HCT116 (cell line): ENCODE measurements at regions not wholly inside any gene's neighbourhood (a gene's known extent, or its start where the extent isn't known, plus 50 kb on each side); places are given as distances from the start of the nearest gene placed in this dataset.

ENCODE experiments used
- EGR1 ChIP-seq: IDR thresholded peaks from 2 replicates; pipeline ENCODE4 v1.6.1; 2012; ENCODE audit warnings: low read depth
- POLR2A ChIP-seq: IDR thresholded peaks from 2 replicates; pipeline ENCODE4 v1.7.0; 2011; ENCODE audit warnings: borderline replicate concordance; ENCODE audit not compliant: insufficient read depth, insufficient read length; ENCODE audit errors: extremely low read depth
- TF ChIP-seq, protein P1 (sequence below), 3 experiments: fragments of 200-600 bp in 1 of 3; sonication (generic) in 1 of 3; IDR thresholded peaks in 2 of 3; conservative IDR thresholded peaks in 1 of 3; 2 replicates each; pipeline ENCODE4 v1.5.1; 2012 to 2017; ENCODE audit warnings: low read depth in 2 of 3, low read length in 2 of 3, antibody characterized with exemption in 1 of 3, borderline replicate concordance in 1 of 3, control low read depth in 1 of 3, mild to moderate bottlenecking in 1 of 3, mixed read lengths in 1 of 3, mixed run types in 1 of 3, moderate library complexity in 1 of 3; ENCODE audit not compliant: insufficient read depth in 1 of 3
- TF ChIP-seq, protein P2 (sequence below): IDR thresholded peaks from 2 replicates; pipeline ENCODE4 v1.6.1; 2012
- TF ChIP-seq, protein P3 (sequence below): IDR thresholded peaks from 2 replicates; pipeline ENCODE4 v1.6.1; 2012; ENCODE audit warnings: low read depth

- TF ChIP-seq, protein P1, sequence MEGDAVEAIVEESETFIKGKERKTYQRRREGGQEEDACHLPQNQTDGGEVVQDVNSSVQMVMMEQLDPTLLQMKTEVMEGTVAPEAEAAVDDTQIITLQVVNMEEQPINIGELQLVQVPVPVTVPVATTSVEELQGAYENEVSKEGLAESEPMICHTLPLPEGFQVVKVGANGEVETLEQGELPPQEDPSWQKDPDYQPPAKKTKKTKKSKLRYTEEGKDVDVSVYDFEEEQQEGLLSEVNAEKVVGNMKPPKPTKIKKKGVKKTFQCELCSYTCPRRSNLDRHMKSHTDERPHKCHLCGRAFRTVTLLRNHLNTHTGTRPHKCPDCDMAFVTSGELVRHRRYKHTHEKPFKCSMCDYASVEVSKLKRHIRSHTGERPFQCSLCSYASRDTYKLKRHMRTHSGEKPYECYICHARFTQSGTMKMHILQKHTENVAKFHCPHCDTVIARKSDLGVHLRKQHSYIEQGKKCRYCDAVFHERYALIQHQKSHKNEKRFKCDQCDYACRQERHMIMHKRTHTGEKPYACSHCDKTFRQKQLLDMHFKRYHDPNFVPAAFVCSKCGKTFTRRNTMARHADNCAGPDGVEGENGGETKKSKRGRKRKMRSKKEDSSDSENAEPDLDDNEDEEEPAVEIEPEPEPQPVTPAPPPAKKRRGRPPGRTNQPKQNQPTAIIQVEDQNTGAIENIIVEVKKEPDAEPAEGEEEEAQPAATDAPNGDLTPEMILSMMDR (IDR thresholded peaks at IDR 0.05 in 2 of 3, conservative IDR thresholded peaks at IDR 0.05 in 1 of 3; ENCODE audit: borderline replicate concordance in 1 of 3, insufficient read depth in 1 of 3, low read depth in 2 of 3, low read length in 2 of 3): no peak
- TF ChIP-seq POLR2A (no peak), EGR1 (no peak)
- TF ChIP-seq, protein P2, sequence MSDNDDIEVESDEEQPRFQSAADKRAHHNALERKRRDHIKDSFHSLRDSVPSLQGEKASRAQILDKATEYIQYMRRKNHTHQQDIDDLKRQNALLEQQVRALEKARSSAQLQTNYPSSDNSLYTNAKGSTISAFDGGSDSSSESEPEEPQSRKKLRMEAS: no peak
- TF ChIP-seq, protein P3, sequence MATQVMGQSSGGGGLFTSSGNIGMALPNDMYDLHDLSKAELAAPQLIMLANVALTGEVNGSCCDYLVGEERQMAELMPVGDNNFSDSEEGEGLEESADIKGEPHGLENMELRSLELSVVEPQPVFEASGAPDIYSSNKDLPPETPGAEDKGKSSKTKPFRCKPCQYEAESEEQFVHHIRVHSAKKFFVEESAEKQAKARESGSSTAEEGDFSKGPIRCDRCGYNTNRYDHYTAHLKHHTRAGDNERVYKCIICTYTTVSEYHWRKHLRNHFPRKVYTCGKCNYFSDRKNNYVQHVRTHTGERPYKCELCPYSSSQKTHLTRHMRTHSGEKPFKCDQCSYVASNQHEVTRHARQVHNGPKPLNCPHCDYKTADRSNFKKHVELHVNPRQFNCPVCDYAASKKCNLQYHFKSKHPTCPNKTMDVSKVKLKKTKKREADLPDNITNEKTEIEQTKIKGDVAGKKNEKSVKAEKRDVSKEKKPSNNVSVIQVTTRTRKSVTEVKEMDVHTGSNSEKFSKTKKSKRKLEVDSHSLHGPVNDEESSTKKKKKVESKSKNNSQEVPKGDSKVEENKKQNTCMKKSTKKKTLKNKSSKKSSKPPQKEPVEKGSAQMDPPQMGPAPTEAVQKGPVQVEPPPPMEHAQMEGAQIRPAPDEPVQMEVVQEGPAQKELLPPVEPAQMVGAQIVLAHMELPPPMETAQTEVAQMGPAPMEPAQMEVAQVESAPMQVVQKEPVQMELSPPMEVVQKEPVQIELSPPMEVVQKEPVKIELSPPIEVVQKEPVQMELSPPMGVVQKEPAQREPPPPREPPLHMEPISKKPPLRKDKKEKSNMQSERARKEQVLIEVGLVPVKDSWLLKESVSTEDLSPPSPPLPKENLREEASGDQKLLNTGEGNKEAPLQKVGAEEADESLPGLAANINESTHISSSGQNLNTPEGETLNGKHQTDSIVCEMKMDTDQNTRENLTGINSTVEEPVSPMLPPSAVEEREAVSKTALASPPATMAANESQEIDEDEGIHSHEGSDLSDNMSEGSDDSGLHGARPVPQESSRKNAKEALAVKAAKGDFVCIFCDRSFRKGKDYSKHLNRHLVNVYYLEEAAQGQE: no peak
Observed at GRCh38 chr3:182349951-182350517, 443.3 kb upstream of the ATP11B start.
